H1 (cell line): ENCODE measurements at regions not wholly inside any gene's neighbourhood (a gene's known extent, or its start where the extent isn't known, plus 50 kb on each side); places are given as distances from the start of the nearest gene placed in this dataset.
A peak's percentile ranks its signal among the peaks of the same experiment; 100 is the strongest.

Experiments used
- CTCF ChIA-PET: fragments of 300-600 bp; sonication (Branson Sonifier 250); formaldehyde crosslinking; loops from one replicate; lab custom pipeline; 2021; ENCODE audit not compliant: partially characterized antibody; lab: Charles Lee
- POLR2A ChIA-PET: fragments of 300-600 bp; sonication (Branson Sonifier 250); formaldehyde crosslinking; loops from one replicate; lab custom pipeline; 2021; ENCODE audit warnings: inconsistent platforms; ENCODE audit not compliant: partially characterized antibody; lab: Charles Lee
- DNase-seq, 2 experiments: peaks; one replicate each; pipeline versions ENCODE4 v3.0.0 to v3.0.0-alpha.2; 2010 to 2022; ENCODE audit warnings: low spot score in 2 of 2, low read depth in 1 of 2, mixed read lengths in 1 of 2
- FAIRE-seq: peaks from 2 replicates; lab custom pipeline; 2011; peaks lifted over from hg19 to GRCh38; lab: Jason Lieb, UNC
- H2AFZ ChIP-seq: 2 replicates; pipeline ENCODE4 v1.8.1; 2012; ENCODE audit warnings: low read length, inconsistent platforms
- H2AK5ac ChIP-seq: 2 replicates; pipeline ENCODE4 v1.6.1; 2013; ENCODE audit warnings: low read depth, low read length
- H2BK120ac ChIP-seq: replicated peaks from 2 replicates; pipeline ENCODE3; 2013; ENCODE audit warnings: low read depth, low read length, inconsistent platforms
- H2BK12ac ChIP-seq: 2 replicates; pipeline ENCODE4 v1.6.1; 2013; ENCODE audit warnings: low read depth, low read length
- H2BK15ac ChIP-seq: 2 replicates; pipeline ENCODE4 v1.6.1; 2013; ENCODE audit warnings: low read length
- H2BK20ac ChIP-seq: 2 replicates; pipeline ENCODE4 v1.6.1; 2013; ENCODE audit warnings: low read length
- H2BK5ac ChIP-seq: 2 replicates; pipeline ENCODE4 v1.6.1; 2013; ENCODE audit warnings: low read depth, low read length
- H3K14ac ChIP-seq: 2 replicates; pipeline ENCODE4 v1.6.1; 2013; ENCODE audit warnings: inconsistent platforms; ENCODE audit not compliant: insufficient read length
- H3K18ac ChIP-seq: 2 replicates; pipeline ENCODE4 v1.6.1; 2013; ENCODE audit warnings: low read length; ENCODE audit errors: extremely low read depth
- H3K23ac ChIP-seq: 2 replicates; pipeline ENCODE4 v1.6.1; 2013; ENCODE audit warnings: inconsistent platforms; ENCODE audit not compliant: insufficient read length
- H3K23me2 ChIP-seq: 2 replicates; pipeline ENCODE4 v1.6.1; 2013; ENCODE audit warnings: low read depth, low read length
- H3K27ac ChIP-seq: 2 replicates; pipeline ENCODE4 v1.6.1; 2011; ENCODE audit warnings: low read depth, low read length, inconsistent platforms
- H3K27me3 ChIP-seq, 4 experiments: replicated peaks in 1 of 4; 1 replicate in 1 of 4; 2 replicates in 3 of 4; pipeline versions ENCODE4 v1.6.1 to v1.8.1; 2011 to 2013; ENCODE audit warnings: low read length in 3 of 4, mild to moderate bottlenecking in 3 of 4, inconsistent platforms in 2 of 4, mixed read lengths in 2 of 4, moderate library complexity in 1 of 4; ENCODE audit not compliant: control insufficient read depth in 3 of 4, insufficient read depth in 3 of 4; ENCODE audit errors: extremely low read depth in 1 of 4
- H3K36me3 ChIP-seq, 4 experiments: 2 replicates each; pipeline versions ENCODE4 v1.6.1 to v1.8.1; 2011 to 2013; ENCODE audit warnings: mild to moderate bottlenecking in 4 of 4, low read length in 3 of 4, moderate library complexity in 2 of 4, control low read depth in 1 of 4, inconsistent platforms in 1 of 4; ENCODE audit not compliant: insufficient read depth in 4 of 4, control insufficient read depth in 2 of 4
- H3K4ac ChIP-seq: replicated peaks from 2 replicates; pipeline ENCODE3; 2013; ENCODE audit warnings: low read length, low read depth, mixed read lengths, inconsistent platforms; ENCODE audit not compliant: insufficient read length
- H3K4me1 ChIP-seq, 4 experiments: replicated peaks in 1 of 4; 1 replicate in 1 of 4; 2 replicates in 3 of 4; pipeline versions ENCODE4 v1.6.1 to v1.8.1; 2011 to 2013; ENCODE audit warnings: low read length in 3 of 4, inconsistent platforms in 2 of 4, mixed read lengths in 1 of 4; ENCODE audit not compliant: insufficient read depth in 4 of 4, control insufficient read depth in 3 of 4
- H3K4me2 ChIP-seq, 2 experiments: 2 replicates each; pipeline versions ENCODE4 v1.6.1 to v1.8.1; 2011 to 2013; ENCODE audit warnings: low read depth in 2 of 2, low read length in 2 of 2, control low read depth in 1 of 2, inconsistent platforms in 1 of 2, mild to moderate bottlenecking in 1 of 2; ENCODE audit not compliant: insufficient read depth in 1 of 2
- H3K4me3 ChIP-seq, 4 experiments: fragments of 200-600, 300-600 bp in 1 of 4; sonication (generic), shearing (Covaris generic), sonication (Bioruptor Twin) in 1 of 4; 2 replicates each; pipeline versions ENCODE4 v1.5.1 to v1.8.1; 2011 to 2016; ENCODE audit warnings: low read length in 4 of 4, low read depth in 3 of 4, control low read depth in 2 of 4, inconsistent platforms in 2 of 4, mild to moderate bottlenecking in 2 of 4, mixed read lengths in 1 of 4, moderate library complexity in 1 of 4; ENCODE audit not compliant: insufficient read depth in 2 of 4; ENCODE audit errors: extremely low read depth in 1 of 4
- H3K56ac ChIP-seq: replicated peaks from 2 replicates; pipeline ENCODE3; 2013; ENCODE audit warnings: low read depth, mild to moderate bottlenecking, mixed read lengths, low read length, inconsistent platforms; ENCODE audit not compliant: insufficient read length
- H3K79me1 ChIP-seq: 2 replicates; pipeline ENCODE4 v1.6.1; 2013; ENCODE audit warnings: low read depth, low read length, control low read depth
- H3K79me2 ChIP-seq, 2 experiments: 2 replicates each; pipeline versions ENCODE4 v1.6.1 to v1.8.1; 2012 to 2013; ENCODE audit warnings: low read length in 2 of 2, mild to moderate bottlenecking in 2 of 2, inconsistent platforms in 1 of 2; ENCODE audit not compliant: insufficient read depth in 2 of 2, control insufficient read depth in 1 of 2
- H3K9ac ChIP-seq, 4 experiments: replicated peaks in 1 of 4; 1 replicate in 1 of 4; 2 replicates in 3 of 4; pipeline versions ENCODE4 v1.6.1 to v1.8.1; 2011 to 2013; ENCODE audit warnings: low read depth in 3 of 4, low read length in 3 of 4, control low read depth in 2 of 4, mild to moderate bottlenecking in 2 of 4, moderate library complexity in 2 of 4, inconsistent platforms in 1 of 4; ENCODE audit errors: extremely low read depth in 1 of 4
- H3K9me3 ChIP-seq, 2 experiments: 2 replicates each; pipeline versions ENCODE4 v1.6.1 to v1.8.1; 2012 to 2013; ENCODE audit warnings: mild to moderate bottlenecking in 2 of 2, moderate library complexity in 2 of 2, control low read depth in 1 of 2, inconsistent platforms in 1 of 2, low read depth in 1 of 2, low read length in 1 of 2, mixed read lengths in 1 of 2; ENCODE audit not compliant: insufficient read depth in 2 of 2
- H4K20me1 ChIP-seq, 2 experiments: replicated peaks in 1 of 2; 2 replicates each; pipeline versions ENCODE3 to v1.8.1; 2011 to 2013; ENCODE audit warnings: inconsistent platforms in 2 of 2, low read length in 2 of 2, mild to moderate bottlenecking in 1 of 2; ENCODE audit not compliant: insufficient read depth in 2 of 2, control insufficient read depth in 1 of 2
- H4K5ac ChIP-seq: 2 replicates; pipeline ENCODE4 v1.6.1; 2013; ENCODE audit warnings: low read length, low read depth, mixed read lengths, inconsistent platforms; ENCODE audit not compliant: insufficient read length
- H4K8ac ChIP-seq: 2 replicates; pipeline ENCODE4 v1.8.0; 2013; ENCODE audit warnings: mild to moderate bottlenecking, moderate library complexity, low read length, inconsistent platforms; ENCODE audit not compliant: insufficient read depth; ENCODE audit errors: extremely low read depth
- H4K91ac ChIP-seq: replicated peaks from 2 replicates; pipeline ENCODE3; 2013; ENCODE audit warnings: low read length, mixed read lengths, inconsistent platforms; ENCODE audit not compliant: insufficient read length
- EZH2 ChIP-seq: fragments of 200-600 bp; sonication (generic); IDR thresholded peaks from 2 replicates; pipeline ENCODE4 v1.7.1; 2012; ENCODE audit warnings: low read depth, mild to moderate bottlenecking, moderate library complexity, low read length, inconsistent platforms; ENCODE audit not compliant: severe bottlenecking
- KDM4A ChIP-seq: IDR thresholded peaks from one replicate; pipeline ENCODE4 v1.7.1; 2012; ENCODE audit warnings: low read depth, mild to moderate bottlenecking, moderate library complexity, low read length, inconsistent platforms; ENCODE audit not compliant: severe bottlenecking
- RAD21 ChIP-seq, 2 experiments: IDR thresholded peaks in 1 of 2; conservative IDR thresholded peaks in 1 of 2; 2 replicates each; pipeline ENCODE4 v1.6.1; 2011; ENCODE audit warnings: low read depth in 2 of 2, low read length in 2 of 2, improper control_type of control experiment in 1 of 2, inconsistent platforms in 1 of 2, mild to moderate bottlenecking in 1 of 2, moderate library complexity in 1 of 2
- SP1 ChIP-seq: IDR thresholded peaks from 2 replicates; pipeline ENCODE4 v1.6.1; 2011; ENCODE audit warnings: low read depth, low read length
- TCF12 ChIP-seq: IDR thresholded peaks from 2 replicates; pipeline ENCODE4 v1.6.1; 2011; ENCODE audit warnings: low read depth, mild to moderate bottlenecking, low read length
- YY1 ChIP-seq: IDR thresholded peaks from 2 replicates; pipeline ENCODE4 v1.6.1; 2011; ENCODE audit warnings: low read depth, mild to moderate bottlenecking, low read length
- WGBS, 2 experiments: shearing (Covaris generic) in 1 of 2; methylation state at CpG; one replicate each; pipeline versions ENCODE4 v1.1.6 to v1.1.7; 2013 to 2015; ENCODE audit warnings: low lambda C conversion rate in 2 of 2, mixed read lengths in 2 of 2, inconsistent platforms in 1 of 2, low coverage in 1 of 2, missing lambda C conversion rate in 1 of 2; ENCODE audit not compliant: insufficient replicate concordance in 2 of 2, insufficient coverage in 1 of 2, insufficient read length in 1 of 2; ENCODE audit errors: extremely low coverage in 1 of 2, missing lambda C conversion rate in 1 of 2; 5-methylcytosine and 5-hydroxymethylcytosine counted together
- TF ChIP-seq, protein P1 (sequence below), 3 experiments: IDR thresholded peaks; 1 replicate in 2 of 3; 2 replicates in 1 of 3; pipeline versions ENCODE4 v1.5.1 to v1.6.1; 2011; ENCODE audit warnings: low read length in 3 of 3, mild to moderate bottlenecking in 3 of 3, inconsistent platforms in 2 of 3, low read depth in 1 of 3, moderate library complexity in 1 of 3; ENCODE audit not compliant: insufficient read depth in 1 of 3; ENCODE audit errors: control extremely low read depth in 1 of 3
- TF ChIP-seq, protein P2 (sequence below): IDR thresholded peaks from 2 replicates; pipeline ENCODE4 v1.6.1; 2012; ENCODE audit warnings: inconsistent platforms

DNA sequence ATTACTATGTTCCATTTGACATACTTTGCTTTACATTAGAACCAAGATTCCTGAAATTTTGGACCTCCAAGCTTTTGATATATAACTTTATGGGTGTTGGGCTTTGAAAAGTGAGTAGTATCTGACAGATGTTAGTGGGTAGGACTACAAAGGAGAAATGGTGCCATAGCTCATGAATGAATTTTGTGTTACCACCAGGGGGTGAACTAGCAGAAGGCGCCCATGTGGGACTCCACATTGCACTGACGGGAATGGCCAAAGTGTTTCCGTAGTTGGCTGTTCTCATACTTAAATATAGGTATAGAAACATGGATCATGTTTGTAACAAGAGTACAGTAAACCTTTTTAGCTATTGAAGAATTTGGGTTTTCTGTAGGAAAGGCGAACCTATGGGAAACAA is 337.5 kb downstream of the FLRT2 start:
- no peak for DNase-seq
- POLR2A ChIA-PET, result no interaction called here

More for the DNA sequence above, 337.5 kb downstream of the FLRT2 start:
- no peak overlapping the region for H3K23ac ChIP-seq
- H2BK15ac ChIP-seq, result no peak overlapping the region
- FAIRE-seq, result peak; percentile 55
- no peak overlapping the region for H4K5ac ChIP-seq
- H2BK5ac ChIP-seq, result no peak overlapping the region
- H3K4me2 ChIP-seq, result no peak overlapping the region
- no peaks in the 10 kb centered on the region for H3K9me3 ChIP-seq
- H3K4me1 ChIP-seq, result no peaks in the 10 kb centered on the region
- H3K18ac ChIP-seq, result no peak overlapping the region
- CTCF ChIA-PET, result interaction anchor here (0.7 to 2.7 kb wide), 14 partner anchors 10 to 195 kb away, joined by 3 to 8 read pairs (median 4); no protein-coding TSS in a partner anchor
- H3K27ac ChIP-seq, result no peak overlapping the region
- H3K23me2 ChIP-seq, result no peaks in the 10 kb centered on the region
- no peak overlapping the region for H3K4ac ChIP-seq
- no peak overlapping the region for H4K8ac ChIP-seq
- 89% methylated on average over 4 of the region's 4 CpGs; no CpG with 5 or more reads in 1 of the 2 experiments for WGBS, 2 experiments
- no peak overlapping the region for H2AFZ ChIP-seq
- no peak overlapping the region for H2BK20ac ChIP-seq
- H2AK5ac ChIP-seq, result no peak overlapping the region
- no peak overlapping the region for H2BK120ac ChIP-seq
- H2BK12ac ChIP-seq, result no peak overlapping the region
- H3K56ac ChIP-seq, result no peak overlapping the region
- TF ChIP-seq RAD21 (IDR thresholded peaks at IDR 0.05 in 1 of 2, conservative IDR thresholded peaks at IDR 0.05 in 1 of 2; ENCODE audit: low read depth in 2 of 2, low read length in 2 of 2) (peak; percentile 51), SP1 (no peak), EZH2 (no peak), TCF12 (no peak), YY1 (no peak), KDM4A (no peak)
- TF ChIP-seq, protein P1, sequence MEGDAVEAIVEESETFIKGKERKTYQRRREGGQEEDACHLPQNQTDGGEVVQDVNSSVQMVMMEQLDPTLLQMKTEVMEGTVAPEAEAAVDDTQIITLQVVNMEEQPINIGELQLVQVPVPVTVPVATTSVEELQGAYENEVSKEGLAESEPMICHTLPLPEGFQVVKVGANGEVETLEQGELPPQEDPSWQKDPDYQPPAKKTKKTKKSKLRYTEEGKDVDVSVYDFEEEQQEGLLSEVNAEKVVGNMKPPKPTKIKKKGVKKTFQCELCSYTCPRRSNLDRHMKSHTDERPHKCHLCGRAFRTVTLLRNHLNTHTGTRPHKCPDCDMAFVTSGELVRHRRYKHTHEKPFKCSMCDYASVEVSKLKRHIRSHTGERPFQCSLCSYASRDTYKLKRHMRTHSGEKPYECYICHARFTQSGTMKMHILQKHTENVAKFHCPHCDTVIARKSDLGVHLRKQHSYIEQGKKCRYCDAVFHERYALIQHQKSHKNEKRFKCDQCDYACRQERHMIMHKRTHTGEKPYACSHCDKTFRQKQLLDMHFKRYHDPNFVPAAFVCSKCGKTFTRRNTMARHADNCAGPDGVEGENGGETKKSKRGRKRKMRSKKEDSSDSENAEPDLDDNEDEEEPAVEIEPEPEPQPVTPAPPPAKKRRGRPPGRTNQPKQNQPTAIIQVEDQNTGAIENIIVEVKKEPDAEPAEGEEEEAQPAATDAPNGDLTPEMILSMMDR (IDR thresholded peaks at IDR 0.05; ENCODE audit: control extremely low read depth in 1 of 3, insufficient read depth in 1 of 3, low read depth in 1 of 3, low read length in 3 of 3), result peak; percentile 1 to 45 (median 38)
- TF ChIP-seq, protein P2, sequence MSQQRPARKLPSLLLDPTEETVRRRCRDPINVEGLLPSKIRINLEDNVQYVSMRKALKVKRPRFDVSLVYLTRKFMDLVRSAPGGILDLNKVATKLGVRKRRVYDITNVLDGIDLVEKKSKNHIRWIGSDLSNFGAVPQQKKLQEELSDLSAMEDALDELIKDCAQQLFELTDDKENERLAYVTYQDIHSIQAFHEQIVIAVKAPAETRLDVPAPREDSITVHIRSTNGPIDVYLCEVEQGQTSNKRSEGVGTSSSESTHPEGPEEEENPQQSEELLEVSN, result no peak
- TF ChIP-seq, all 59 proteins: peak for 2
- Histone ChIP-seq H4K20me1 (no peaks in the 10 kb centered on the region), H3K27me3 (no peaks in the 10 kb centered on the region), H4K91ac (no peak overlapping the region), H3K4me3 (no peak overlapping the region), H3K79me2 (no peaks in the 10 kb centered on the region), H3K79me1 (no peaks in the 10 kb centered on the region), H3K36me3 (no peaks in the 10 kb centered on the region), H3K9ac (no peak overlapping the region), H3K14ac (no peak overlapping the region)
